ENCODE measurements at regions not wholly inside any gene's neighbourhood (a gene's known extent, or its start where the extent isn't known, plus 50 kb on each side); places are given as distances from the start of the nearest gene placed in this dataset.

DNA sequence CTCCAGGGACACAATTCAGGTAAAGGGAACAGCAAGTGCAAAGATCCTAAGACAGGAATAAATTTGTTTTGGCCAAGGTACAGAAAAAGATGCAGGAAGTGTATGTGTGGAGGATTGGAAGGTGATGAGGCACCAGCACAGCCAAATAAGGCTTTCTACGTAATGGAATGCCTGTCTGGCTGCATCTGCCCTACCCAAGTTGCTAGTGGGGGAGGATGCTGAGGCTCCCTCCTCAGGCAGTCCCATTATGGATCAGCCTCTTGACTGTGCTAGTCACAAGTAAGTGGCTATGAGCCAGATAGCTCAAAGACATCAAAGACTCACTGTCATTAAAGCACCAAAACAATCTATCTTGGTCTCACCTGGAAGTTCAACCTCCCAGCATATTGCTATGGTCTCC is 300.9 kb upstream of the FAT4 start:
- H3K4me1 ChIP-seq (ENCODE audit: control insufficient read depth in 1 of 2, insufficient read depth in 2 of 2, low read length in 2 of 2): no peaks in the 10 kb centered on the region
- Mint-ChIP-seq H3K9me3 (peaks cover 0 to 5% (median 3%) of the 10 kb centered on the region in 7 donors), H3K36me3 (no peaks in the 10 kb centered on the region), H3K27ac (no peak overlapping the region), H3K4me3 (no peak overlapping the region), H3K27me3 (ENCODE audit: low read depth in 3 of 3) (peaks cover 0 to 4% (median 2%) of the 10 kb centered on the region in 3 donors), H3K4me1 (no peaks in the 10 kb centered on the region)
- H3K9me3 ChIP-seq (replicated peaks in 1 of 2; ENCODE audit: control insufficient read depth in 1 of 2, insufficient read depth in 1 of 2, low read length in 2 of 2): no peaks in the 10 kb centered on the region
- H3K9ac ChIP-seq (ENCODE audit: insufficient read depth, low read length, poor library complexity, severe bottlenecking): no peak overlapping the region
- intact Hi-C loops (cut with micrococcal nuclease): no loop called here
- H3K36me3 ChIP-seq (replicated peaks in 1 of 2; ENCODE audit: control insufficient read depth in 1 of 2, insufficient read depth in 2 of 2, low read length in 2 of 2): no peaks in the 10 kb centered on the region
- H2AFZ ChIP-seq (ENCODE audit: insufficient read depth, low read depth, low read length, poor library complexity, severe bottlenecking): no peak overlapping the region
- H3K27ac ChIP-seq (ENCODE audit: low read depth in 1 of 2, low read length in 2 of 2): no peak overlapping the region
- H3K4me3 ChIP-seq (replicated peaks in 1 of 3; ENCODE audit: low read depth in 2 of 3, low read length in 3 of 3): no peak overlapping the region
- no peaks in the 10 kb centered on the region for H4K20me1 ChIP-seq (ENCODE audit: insufficient read depth, low read length)
- H3K4me2 ChIP-seq (replicated peaks; ENCODE audit: extremely low read depth, low read length, poor library complexity, severe bottlenecking): no peak overlapping the region
- no peak for TF ChIP-seq CTCF (IDR thresholded peaks at IDR 0.05)
- no peaks in the 10 kb centered on the region for H3K27me3 ChIP-seq (ENCODE audit: control insufficient read depth in 2 of 2, insufficient read depth in 2 of 2, low read length in 2 of 2)
- H3K79me2 ChIP-seq (ENCODE audit: insufficient read depth, low read length): no peaks in the 10 kb centered on the region
- 75% methylated on average over 1 of the region's 1 CpG for WGBS (ENCODE audit: insufficient coverage)
- DNase-seq: no peak

- Histone ChIP-seq H3K79me2 (ENCODE audit: insufficient read depth, low read length) (no peaks in the 10 kb centered on the region), H3K27me3 (ENCODE audit: control insufficient read depth in 2 of 2, insufficient read depth in 2 of 2, low read length in 2 of 2) (no peaks in the 10 kb centered on the region), H3K27ac (ENCODE audit: low read depth in 1 of 2, low read length in 2 of 2) (no peak overlapping the region), H3K4me1 (ENCODE audit: control insufficient read depth in 1 of 2, insufficient read depth in 2 of 2, low read length in 2 of 2) (no peaks in the 10 kb centered on the region), H3K4me2 (replicated peaks; ENCODE audit: extremely low read depth, low read length, poor library complexity, severe bottlenecking) (no peak overlapping the region), H2AFZ (ENCODE audit: insufficient read depth, low read depth, low read length, poor library complexity, severe bottlenecking) (no peak overlapping the region), H3K9ac (ENCODE audit: insufficient read depth, low read length, poor library complexity, severe bottlenecking) (no peak overlapping the region), H3K4me3 (replicated peaks in 1 of 3; ENCODE audit: low read depth in 2 of 3, low read length in 3 of 3) (no peak overlapping the region), H4K20me1 (ENCODE audit: insufficient read depth, low read length) (no peaks in the 10 kb centered on the region), H3K9me3 (replicated peaks in 1 of 2; ENCODE audit: control insufficient read depth in 1 of 2, insufficient read depth in 1 of 2, low read length in 2 of 2) (no peaks in the 10 kb centered on the region), H3K36me3 (replicated peaks in 1 of 2; ENCODE audit: control insufficient read depth in 1 of 2, insufficient read depth in 2 of 2, low read length in 2 of 2) (no peaks in the 10 kb centered on the region)
- H3K4me1 Mint-ChIP-seq: no peaks in the 10 kb centered on the region
- intact Hi-C loops (cut with micrococcal nuclease): no loop called here
- H3K27me3 Mint-ChIP-seq (ENCODE audit: low read depth in 3 of 3): peaks cover 0 to 2% (median 2%) of the 10 kb centered on the region in 3 donors
- no peak overlapping the region for H3K27ac Mint-ChIP-seq
- no peaks in the 10 kb centered on the region for H3K36me3 Mint-ChIP-seq
- TF ChIP-seq CTCF (IDR thresholded peaks at IDR 0.05): no peak
- peaks cover 0 to 6% (median 2%) of the 10 kb centered on the region in 7 donors for H3K9me3 Mint-ChIP-seq
- H3K4me3 Mint-ChIP-seq: no peak overlapping the region
- no peak for DNase-seq
- no CpG with 5 or more reads among the region's 2 CpGs for WGBS (ENCODE audit: insufficient coverage)
Measured at GRCh38 chr4:125011646-125012045, 299.1 kb upstream of the ANKRD50 start.
